Esophagus muscularis mucosa (tissue), 4 donors: ENCODE measurements at regions not wholly inside any gene's neighbourhood (a gene's known extent, or its start where the extent isn't known, plus 50 kb on each side); places are given as distances from the start of the nearest gene placed in this dataset.
"Not testable (repeated sequence)": the region's sequence is repeated elsewhere in the genome, so short reads cannot be mapped to it uniquely, and the experiment has no call there.

Experiments used
- DNase-seq: peaks from one replicate; pipeline ENCODE4 v3.0.0-alpha.2; 2017; ENCODE audit errors: extremely low spot score
- H3K27ac ChIP-seq, 4 donors: fragments of 200-600 bp; sonication (generic); replicated peaks in 1 of 4; 1 replicate in 3 of 4; 2 replicates in 1 of 4; pipeline ENCODE4 v1.5.1; 2016 to 2019; ENCODE audit warnings: mild to moderate bottlenecking in 1 of 4
- H3K27me3 ChIP-seq, 4 donors: fragments of 200-600 bp; sonication (generic); one replicate each; pipeline versions ENCODE4 v1.5.1 to v1.6.0; 2016 to 2019
- H3K36me3 ChIP-seq, 4 donors: fragments of 200-600 bp; sonication (generic); one replicate each; pipeline ENCODE4 v1.5.1; 2016 to 2019
- H3K4me1 ChIP-seq, 4 donors: fragments of 200-600 bp; sonication (generic); one replicate each; pipeline ENCODE4 v1.5.1; 2016 to 2019
- H3K4me3 ChIP-seq, 4 donors: fragments of 200-600 bp; sonication (generic); 1 replicate in 2 of 4; 2 replicates in 2 of 4; pipeline ENCODE4 v1.5.1; 2016 to 2019; ENCODE audit warnings: mild to moderate bottlenecking in 4 of 4, moderate library complexity in 1 of 4
- H3K9me3 ChIP-seq, 4 donors: fragments of 200-600 bp; sonication (generic); 1 replicate in 3 of 4; 2 replicates in 1 of 4; pipeline ENCODE4 v1.5.1; 2016 to 2019
- EP300 ChIP-seq: sonication (generic); formaldehyde crosslinking; IDR thresholded peaks from one replicate; pipeline ENCODE4 v1.6.1; 2017; ENCODE audit warnings: antibody characterized with exemption
- POLR2A ChIP-seq: fragments of 450-650 bp; IDR thresholded peaks from one replicate; pipeline ENCODE4 v1.6.1; 2017; ENCODE audit warnings: antibody characterized with exemption, moderate library complexity, mild to moderate bottlenecking, low read depth
- POLR2AphosphoS5 ChIP-seq, 2 donors: sonication (generic); formaldehyde crosslinking; IDR thresholded peaks; one replicate each; pipeline ENCODE4 v1.6.1; 2017; ENCODE audit warnings: antibody characterized with exemption in 2 of 2
- WGBS: methylation state at CpG from one replicate; pipeline ENCODE4 v1.1.5; 2018; 5-methylcytosine and 5-hydroxymethylcytosine counted together
- intact Hi-C: fragments of 100-400 bp; cut with DNase I; formaldehyde crosslinking; loops from one replicate; pipeline ENCODE4 v1.15.1; 2023
- TF ChIP-seq, protein P1 (sequence below), 3 experiments: fragments of 200-600 bp in 2 of 3; fragments of 450-650 bp in 1 of 3; sonication (generic) in 2 of 3; IDR thresholded peaks; one replicate each; pipeline ENCODE4 v1.5.1; 2017 to 2019; ENCODE audit warnings: antibody characterized with exemption in 3 of 3, mild to moderate bottlenecking in 2 of 3, moderate library complexity in 1 of 3

- Histone ChIP-seq H3K4me1 (peaks cover 0 to 9% (median 5%) of the 10 kb centered on the region in 4 donors), H3K36me3 (no peaks in the 10 kb centered on the region), H3K27me3 (no peaks in the 10 kb centered on the region), H3K9me3 (no peaks in the 10 kb centered on the region), H3K27ac (no peak overlapping the region), H3K4me3 (no peak overlapping the region)
- intact Hi-C loops, result no loop called here
- 91% methylated on average over 4 of the region's 4 CpGs for WGBS
- no peak for DNase-seq
- TF ChIP-seq EP300 (no peak), POLR2AphosphoS5 (IDR thresholded peaks at IDR 0.05) (no peak), POLR2A (no peak)
- TF ChIP-seq, protein P1, sequence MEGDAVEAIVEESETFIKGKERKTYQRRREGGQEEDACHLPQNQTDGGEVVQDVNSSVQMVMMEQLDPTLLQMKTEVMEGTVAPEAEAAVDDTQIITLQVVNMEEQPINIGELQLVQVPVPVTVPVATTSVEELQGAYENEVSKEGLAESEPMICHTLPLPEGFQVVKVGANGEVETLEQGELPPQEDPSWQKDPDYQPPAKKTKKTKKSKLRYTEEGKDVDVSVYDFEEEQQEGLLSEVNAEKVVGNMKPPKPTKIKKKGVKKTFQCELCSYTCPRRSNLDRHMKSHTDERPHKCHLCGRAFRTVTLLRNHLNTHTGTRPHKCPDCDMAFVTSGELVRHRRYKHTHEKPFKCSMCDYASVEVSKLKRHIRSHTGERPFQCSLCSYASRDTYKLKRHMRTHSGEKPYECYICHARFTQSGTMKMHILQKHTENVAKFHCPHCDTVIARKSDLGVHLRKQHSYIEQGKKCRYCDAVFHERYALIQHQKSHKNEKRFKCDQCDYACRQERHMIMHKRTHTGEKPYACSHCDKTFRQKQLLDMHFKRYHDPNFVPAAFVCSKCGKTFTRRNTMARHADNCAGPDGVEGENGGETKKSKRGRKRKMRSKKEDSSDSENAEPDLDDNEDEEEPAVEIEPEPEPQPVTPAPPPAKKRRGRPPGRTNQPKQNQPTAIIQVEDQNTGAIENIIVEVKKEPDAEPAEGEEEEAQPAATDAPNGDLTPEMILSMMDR (IDR thresholded peaks at IDR 0.05), result no peak
Measured at GRCh38 chr2:51781691-51782090, 749.8 kb upstream of the NRXN1 start.

- Histone ChIP-seq H3K4me3 (no peak overlapping the region), H3K27me3 (no peaks in the 10 kb centered on the region), H3K4me1 (peaks cover 0 to 9% (median 5%) of the 10 kb centered on the region in 4 donors), H3K36me3 (no peaks in the 10 kb centered on the region), H3K27ac (no peak overlapping the region), H3K9me3 (no peaks in the 10 kb centered on the region)
- TF ChIP-seq, protein P1 (IDR thresholded peaks at IDR 0.05), result no peak
- no peak for TF ChIP-seq EP300
- TF ChIP-seq POLR2A, result no peak
- TF ChIP-seq POLR2AphosphoS5 (IDR thresholded peaks at IDR 0.05), result no peak
- WGBS, result 86% methylated on average over 25 of the region's 26 CpGs
- intact Hi-C loops, result no loop called here
- DNase-seq, result no peak
Measured at GRCh38 chr2:51780353-51780752, 748.4 kb upstream of the NRXN1 start.

GRCh38 chr2:51779723-51780122 is 747.8 kb upstream of the NRXN1 start:
- H3K9me3 ChIP-seq, intact Hi-C loops, H3K27ac ChIP-seq, H3K36me3 ChIP-seq, H3K27me3 ChIP-seq, DNase-seq, H3K4me3 ChIP-seq, H3K4me1 ChIP-seq: not testable (repeated sequence)
- 88% methylated on average over 6 of the region's 7 CpGs for WGBS

DNA sequence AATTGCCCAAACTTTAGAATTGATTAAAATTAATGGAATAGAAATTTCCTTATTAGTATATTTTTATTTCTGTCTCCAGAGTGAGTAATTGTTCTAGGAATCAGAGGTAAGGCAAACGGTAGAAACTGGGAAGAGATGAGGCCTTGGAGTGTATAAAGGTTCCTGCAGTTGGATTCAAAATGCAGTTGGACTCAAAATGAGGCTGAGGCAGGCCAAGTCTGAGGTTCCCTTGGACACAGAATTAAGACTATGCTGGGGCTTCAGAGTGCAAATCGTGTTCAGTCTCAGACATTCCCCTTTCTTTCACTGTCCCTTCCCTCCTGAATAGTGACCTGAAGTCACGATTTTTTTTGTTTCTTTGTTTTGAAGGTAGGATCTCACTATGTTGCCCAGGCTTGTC is 746.9 kb upstream of the NRXN1 start:
- Histone ChIP-seq H3K27me3 (no peaks in the 10 kb centered on the region), H3K4me1 (peaks cover 0 to 9% (median 3%) of the 10 kb centered on the region in 4 donors), H3K9me3 (peaks cover 0 to 5% (median 0%) of the 10 kb centered on the region in 4 donors), H3K27ac (no peak overlapping the region), H3K4me3 (no peak overlapping the region), H3K36me3 (no peaks in the 10 kb centered on the region)
- TF ChIP-seq, protein P1 (IDR thresholded peaks at IDR 0.05), result no peak
- TF ChIP-seq POLR2AphosphoS5 (IDR thresholded peaks at IDR 0.05) (no peak), EP300 (no peak), POLR2A (no peak)
- intact Hi-C loops, result no loop called here
- 56% methylated on average over 3 of the region's 3 CpGs for WGBS
- no peak for DNase-seq

DNA sequence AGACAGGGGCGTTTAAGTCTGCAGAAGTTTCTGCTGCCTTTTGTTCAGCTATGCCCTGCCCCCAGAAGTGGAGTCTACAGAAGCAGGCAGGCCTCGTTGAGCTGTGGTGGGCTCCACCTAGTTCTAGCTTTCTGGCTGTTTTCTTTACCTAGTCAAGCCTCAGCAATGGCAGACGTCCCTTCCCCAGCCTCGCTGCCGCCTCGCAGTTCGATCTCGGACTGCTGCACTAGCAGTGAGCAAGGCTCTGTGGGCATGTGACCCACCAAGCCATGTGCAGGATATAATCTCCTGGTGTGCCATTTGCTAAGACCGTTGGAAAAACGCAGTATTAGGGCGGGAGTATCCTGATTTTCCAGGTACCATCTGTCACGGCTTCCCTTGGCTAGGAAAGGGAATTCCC is 742.7 kb upstream of the NRXN1 start:
- H3K27me3 ChIP-seq, H3K36me3 ChIP-seq, H3K9me3 ChIP-seq, intact Hi-C loops, H3K4me3 ChIP-seq, H3K27ac ChIP-seq, DNase-seq, H3K4me1 ChIP-seq: not testable (repeated sequence)
- WGBS, result 97% methylated on average over 11 of the region's 12 CpGs

- Histone ChIP-seq H3K36me3 (no peaks in the 10 kb centered on the region), H3K4me3 (no peak overlapping the region), H3K27ac (no peak overlapping the region), H3K9me3 (no peaks in the 10 kb centered on the region), H3K27me3 (no peaks in the 10 kb centered on the region), H3K4me1 (no peaks in the 10 kb centered on the region)
- intact Hi-C loops, result no loop called here
- TF ChIP-seq POLR2AphosphoS5 (IDR thresholded peaks at IDR 0.05), result no peak
- no peak for TF ChIP-seq EP300
- TF ChIP-seq POLR2A, result no peak
- TF ChIP-seq, protein P1 (IDR thresholded peaks at IDR 0.05), result no peak
- no peak for DNase-seq
Measured at GRCh38 chr2:51760441-51760840, 728.5 kb upstream of the NRXN1 start.
